Neuron (in vitro differentiated cells): ENCODE measurements at regions not wholly inside any gene's neighbourhood (a gene's known extent, or its start where the extent isn't known, plus 50 kb on each side); places are given as distances from the start of the nearest gene placed in this dataset.

Experiments
- H2AFZ ChIP-seq: one replicate; pipeline ENCODE4 v1.6.1; 2013; ENCODE audit warnings: low read depth, mild to moderate bottlenecking, inconsistent platforms, low read length, moderate library complexity
- H3K27me3 ChIP-seq: one replicate; pipeline ENCODE4 v1.6.1; 2013; ENCODE audit warnings: low read length; ENCODE audit not compliant: insufficient read depth
- H3K36me3 ChIP-seq: one replicate; pipeline ENCODE4 v1.6.1; 2013; ENCODE audit warnings: low read length; ENCODE audit not compliant: insufficient read depth
- H3K4me1 ChIP-seq: one replicate; pipeline ENCODE4 v1.6.1; 2013; ENCODE audit warnings: low read length; ENCODE audit not compliant: insufficient read depth
- H3K4me3 ChIP-seq: 2 replicates; pipeline ENCODE4 v1.5.1; 2013; ENCODE audit warnings: mild to moderate bottlenecking, low read length, moderate library complexity
- H3K9me3 ChIP-seq: one replicate; pipeline ENCODE4 v1.6.1; 2013; ENCODE audit warnings: low read length

DNA sequence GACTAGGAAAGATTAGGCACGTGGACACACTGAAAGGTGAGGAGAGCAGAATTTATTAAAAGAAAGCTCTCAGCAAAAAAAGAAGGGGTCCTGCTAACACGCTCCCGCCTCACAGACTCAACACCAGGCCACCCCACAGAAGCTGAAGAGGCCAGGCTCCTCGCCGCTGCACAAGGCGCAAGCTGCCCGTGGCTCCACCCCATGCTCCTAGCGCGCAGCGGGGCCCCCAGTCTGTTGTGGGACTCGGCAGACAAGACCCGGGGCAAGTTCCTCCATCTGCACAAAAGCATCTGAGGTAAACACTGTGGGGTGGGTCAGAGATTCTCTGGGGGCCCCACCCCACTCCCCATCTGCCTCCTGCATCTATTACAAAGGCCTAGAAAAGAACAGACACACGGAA lies 1462.4 kb downstream of the EFNB2 start:
- H3K4me1 ChIP-seq = peaks cover 6% of the 10 kb centered on the region
- no peak overlapping the region for H2AFZ ChIP-seq
- H3K9me3 ChIP-seq = no peaks in the 10 kb centered on the region
- no peak overlapping the region for H3K4me3 ChIP-seq
- H3K27me3 ChIP-seq = no peaks in the 10 kb centered on the region
- H3K36me3 ChIP-seq = no peaks in the 10 kb centered on the region

DNA sequence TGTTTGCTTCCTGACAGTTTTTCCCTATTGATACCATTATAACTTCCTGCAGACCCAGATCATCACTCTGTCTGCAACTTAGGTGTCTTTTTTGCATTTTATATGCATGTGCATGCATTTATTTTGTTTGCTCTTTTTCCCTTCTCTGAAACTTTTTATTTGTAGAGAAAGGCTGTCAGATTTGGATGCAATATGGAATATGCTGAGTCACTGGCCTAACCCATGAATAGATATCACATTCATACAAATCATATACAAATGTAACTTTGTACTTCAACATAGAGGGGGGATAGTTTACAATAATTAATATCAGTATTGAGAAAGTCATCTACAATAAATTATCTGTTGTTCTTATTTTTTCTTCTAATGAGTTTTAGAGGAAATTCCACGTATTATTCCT lies 1465.0 kb downstream of the EFNB2 start:
- Histone ChIP-seq H3K4me1 (peaks cover 6% of the 10 kb centered on the region), H2AFZ (no peak overlapping the region), H3K27me3 (no peaks in the 10 kb centered on the region), H3K36me3 (no peaks in the 10 kb centered on the region), H3K9me3 (no peaks in the 10 kb centered on the region), H3K4me3 (no peak overlapping the region)

DNA sequence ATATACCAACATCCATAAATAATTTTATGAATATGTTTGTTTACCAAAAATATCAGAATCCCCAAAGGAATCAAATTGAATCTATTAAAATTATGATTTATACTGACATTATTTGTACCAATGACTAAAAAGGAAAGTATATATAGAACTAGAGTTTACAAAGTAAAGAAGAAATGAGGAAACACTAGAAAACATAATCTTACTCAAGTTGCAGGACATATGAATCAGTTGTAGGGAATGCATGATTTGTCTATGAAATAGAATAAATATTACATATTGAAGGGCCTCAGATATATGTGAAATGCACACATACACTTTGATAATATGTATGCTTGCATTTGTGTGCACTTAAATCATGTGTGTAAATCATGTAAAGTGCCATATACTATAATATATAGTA lies 1466.4 kb downstream of the EFNB2 start:
- peaks cover under 1% of the 10 kb centered on the region for H3K9me3 ChIP-seq
- H2AFZ ChIP-seq = no peak overlapping the region
- H3K36me3 ChIP-seq = no peaks in the 10 kb centered on the region
- no peaks in the 10 kb centered on the region for H3K27me3 ChIP-seq
- no peak overlapping the region for H3K4me3 ChIP-seq
- H3K4me1 ChIP-seq = peaks cover 6% of the 10 kb centered on the region

DNA sequence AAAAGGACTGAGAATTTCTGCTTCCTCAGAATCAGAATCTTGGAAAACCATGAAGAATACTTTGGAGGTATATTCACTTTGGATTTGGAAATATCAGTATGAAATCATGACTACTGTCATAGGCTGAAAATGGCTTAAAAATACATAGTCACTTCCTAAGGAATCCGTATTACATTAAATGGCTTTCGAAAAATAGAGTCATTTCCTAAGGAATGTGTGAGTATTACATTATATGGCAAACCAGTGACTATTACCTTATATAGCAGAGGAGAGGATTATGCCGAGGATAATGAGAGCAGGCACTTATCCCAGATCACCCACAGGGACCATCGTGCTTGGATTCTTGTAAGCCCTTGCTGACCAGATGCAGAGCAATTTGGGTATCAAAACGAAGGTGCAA lies 1471.8 kb downstream of the EFNB2 start:
- H3K4me1 ChIP-seq = peaks cover 4% of the 10 kb centered on the region
- H2AFZ ChIP-seq = no peak overlapping the region
- H3K9me3 ChIP-seq = peaks cover 2% of the 10 kb centered on the region
- H3K27me3 ChIP-seq = no peaks in the 10 kb centered on the region
- H3K4me3 ChIP-seq = no peak overlapping the region
- H3K36me3 ChIP-seq = no peaks in the 10 kb centered on the region

DNA sequence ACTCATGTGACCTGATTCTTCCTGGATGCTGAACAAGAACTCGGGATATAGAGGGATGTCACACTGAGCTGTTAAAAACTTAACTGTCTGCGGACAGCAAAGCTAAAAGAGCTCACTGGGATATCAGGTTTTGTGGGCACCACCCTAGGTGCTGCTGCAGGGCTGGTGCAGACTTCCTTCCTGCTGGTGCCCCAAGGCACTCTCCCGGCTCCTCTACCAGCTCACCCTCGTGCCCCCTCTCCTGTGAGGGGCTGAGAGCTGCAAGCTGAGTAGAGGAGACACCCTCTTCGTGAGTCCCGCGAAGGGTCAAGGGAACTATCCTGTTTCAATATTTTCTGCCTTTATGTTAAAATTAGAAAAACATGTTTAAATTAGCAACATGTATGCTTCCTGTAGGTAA lies 1475.7 kb downstream of the EFNB2 start:
- no peak overlapping the region for H2AFZ ChIP-seq
- H3K36me3 ChIP-seq = no peaks in the 10 kb centered on the region
- H3K9me3 ChIP-seq = peaks cover 2% of the 10 kb centered on the region
- no peaks in the 10 kb centered on the region for H3K4me1 ChIP-seq
- no peak overlapping the region for H3K4me3 ChIP-seq
- no peaks in the 10 kb centered on the region for H3K27me3 ChIP-seq

DNA sequence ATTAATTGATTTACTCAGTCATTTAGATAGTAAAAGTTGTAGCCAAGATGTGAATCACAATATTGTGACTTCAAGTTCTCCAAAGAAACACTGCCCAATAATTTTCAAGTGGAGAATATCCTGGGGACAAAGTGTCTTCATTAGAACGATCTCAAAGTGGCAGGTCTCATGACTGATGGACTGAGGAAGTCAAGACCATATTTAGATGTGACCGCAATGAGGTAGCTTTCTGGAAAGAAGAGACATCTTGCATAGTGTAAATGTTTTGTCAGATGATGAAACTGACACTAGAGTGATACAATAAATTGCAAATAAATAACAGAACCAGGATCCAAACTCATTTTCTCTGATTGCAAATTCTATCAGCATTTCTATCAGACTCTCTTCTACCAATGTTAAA lies 1476.9 kb downstream of the EFNB2 start:
- Histone ChIP-seq H3K9me3 (no peaks in the 10 kb centered on the region), H3K4me3 (no peak overlapping the region), H3K36me3 (no peaks in the 10 kb centered on the region), H2AFZ (no peak overlapping the region), H3K27me3 (no peaks in the 10 kb centered on the region), H3K4me1 (no peaks in the 10 kb centered on the region)

DNA sequence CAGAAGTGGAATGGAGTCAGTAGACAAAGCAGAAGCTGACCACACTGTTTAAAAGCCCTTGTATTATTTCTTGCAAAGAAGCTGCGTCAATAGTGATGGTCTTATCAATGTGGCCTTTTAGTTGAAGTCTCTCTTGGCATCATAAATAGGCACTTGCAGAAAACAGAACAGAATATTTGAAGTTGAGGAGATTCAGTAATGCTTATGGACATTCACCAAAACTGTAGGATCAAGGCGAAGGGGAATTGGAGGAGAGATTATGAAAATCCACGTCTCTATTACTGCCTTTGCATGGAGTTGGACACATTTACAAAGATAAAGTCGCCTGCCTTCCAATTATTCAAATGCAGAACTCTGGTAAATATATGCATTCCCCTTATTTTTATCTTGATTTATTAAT lies 1482.8 kb downstream of the EFNB2 start:
- H3K9me3 ChIP-seq = no peaks in the 10 kb centered on the region
- H3K4me1 ChIP-seq = peaks cover 3% of the 10 kb centered on the region
- no peak overlapping the region for H3K4me3 ChIP-seq
- H2AFZ ChIP-seq = no peak overlapping the region
- no peaks in the 10 kb centered on the region for H3K27me3 ChIP-seq
- H3K36me3 ChIP-seq = no peaks in the 10 kb centered on the region

DNA sequence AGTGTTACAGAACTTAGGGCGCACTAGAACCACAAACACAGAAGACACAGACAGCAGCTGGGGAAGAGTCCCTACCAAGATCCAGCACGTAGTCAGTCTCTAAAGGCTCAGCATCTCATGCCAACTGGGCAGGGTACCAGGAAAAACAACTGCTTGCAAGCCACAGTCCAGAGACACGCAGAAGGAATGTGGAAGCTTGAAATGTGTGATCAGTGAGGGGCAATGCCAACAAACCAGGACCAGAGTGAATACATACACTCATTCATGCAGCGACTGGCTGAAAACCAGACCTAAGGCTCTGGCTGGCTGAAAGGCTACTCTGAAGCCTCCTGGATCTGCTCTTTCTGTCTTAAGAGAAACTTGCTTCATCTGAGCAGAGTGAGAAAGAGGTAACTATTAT lies 1484.8 kb downstream of the EFNB2 start:
- no peak overlapping the region for H2AFZ ChIP-seq
- no peaks in the 10 kb centered on the region for H3K36me3 ChIP-seq
- H3K27me3 ChIP-seq = no peaks in the 10 kb centered on the region
- peaks cover 3% of the 10 kb centered on the region for H3K4me1 ChIP-seq
- no peak overlapping the region for H3K4me3 ChIP-seq
- H3K9me3 ChIP-seq = no peaks in the 10 kb centered on the region

DNA sequence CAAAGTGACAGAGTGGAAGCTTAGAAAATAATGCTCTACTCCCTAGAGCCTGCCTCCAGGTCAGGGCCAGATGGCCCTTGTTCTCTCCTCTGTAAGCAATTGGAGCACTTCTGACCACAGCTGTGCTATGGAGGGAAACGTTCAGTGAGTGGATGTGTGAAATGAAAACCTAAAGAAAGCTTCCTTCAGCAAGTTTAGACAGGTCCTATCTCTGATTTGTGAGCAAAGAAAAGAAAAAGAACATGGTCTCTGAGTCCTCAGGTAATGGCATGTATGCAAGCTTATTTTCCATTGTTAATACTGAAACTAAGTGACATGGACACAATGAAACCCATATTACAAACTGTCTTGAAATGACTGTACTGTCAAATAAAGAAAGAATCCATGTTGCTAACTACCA lies 1486.8 kb downstream of the EFNB2 start:
- peaks cover 3% of the 10 kb centered on the region for H3K4me1 ChIP-seq
- no peaks in the 10 kb centered on the region for H3K36me3 ChIP-seq
- no peak overlapping the region for H2AFZ ChIP-seq
- no peaks in the 10 kb centered on the region for H3K27me3 ChIP-seq
- H3K9me3 ChIP-seq = no peaks in the 10 kb centered on the region
- no peak overlapping the region for H3K4me3 ChIP-seq

DNA sequence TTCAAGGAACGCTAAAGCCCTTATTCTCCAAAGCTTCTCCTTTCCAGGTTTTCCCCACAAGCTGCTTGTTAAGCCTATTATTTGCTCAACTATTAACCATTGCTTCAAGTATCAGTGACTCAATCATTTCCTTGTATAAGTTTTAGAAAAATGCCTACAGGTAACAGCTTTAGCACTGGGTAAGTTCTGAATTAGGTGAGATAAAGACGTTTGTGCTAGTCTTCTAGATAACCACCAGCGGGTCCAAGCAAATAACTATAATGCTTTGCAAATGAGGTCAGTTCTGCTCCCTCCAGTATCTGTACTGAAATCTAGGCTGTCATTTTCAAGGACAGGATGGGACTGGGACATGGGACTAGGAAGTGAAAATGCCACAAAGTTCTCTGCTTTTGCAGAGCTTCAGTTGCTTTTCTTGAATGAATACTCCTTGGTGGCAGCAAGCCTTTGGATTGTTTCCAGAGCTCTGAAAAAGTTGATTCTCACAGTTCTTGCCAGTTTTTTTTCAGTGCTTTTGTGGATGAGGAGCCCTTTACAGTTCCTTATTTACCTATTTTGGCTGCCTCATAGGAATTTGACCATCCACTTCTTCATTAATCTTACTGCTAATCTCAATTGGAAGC lies 1487.7 kb downstream of the EFNB2 start:
- Histone ChIP-seq H3K9me3 (no peaks in the 10 kb centered on the region), H3K27me3 (no peaks in the 10 kb centered on the region), H3K4me3 (no peak overlapping the region), H3K4me1 (peaks cover 3% of the 10 kb centered on the region), H2AFZ (no peak overlapping the region), H3K36me3 (no peaks in the 10 kb centered on the region)

DNA sequence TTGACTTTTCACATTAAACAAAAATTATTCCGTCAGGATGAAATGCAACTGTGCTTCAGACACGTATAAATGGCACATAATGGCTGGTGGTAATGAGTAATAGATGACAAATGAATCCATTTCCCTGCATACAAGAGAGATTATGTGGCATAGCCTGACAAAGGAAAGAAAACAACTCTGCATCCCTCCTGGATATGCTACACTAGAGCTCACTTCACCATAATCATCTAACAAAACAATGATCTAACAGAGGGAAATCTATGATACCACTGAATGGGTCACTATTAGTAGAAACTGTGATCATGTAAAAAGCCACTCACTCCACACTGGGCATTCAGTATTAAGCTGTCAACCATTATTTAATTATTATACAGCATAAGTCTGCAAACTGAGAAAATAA lies 1498.4 kb downstream of the EFNB2 start:
- Histone ChIP-seq H3K4me3 (no peak overlapping the region), H3K27me3 (no peaks in the 10 kb centered on the region), H3K36me3 (no peaks in the 10 kb centered on the region), H2AFZ (no peak overlapping the region), H3K9me3 (peaks cover 7% of the 10 kb centered on the region), H3K4me1 (no peaks in the 10 kb centered on the region)

DNA sequence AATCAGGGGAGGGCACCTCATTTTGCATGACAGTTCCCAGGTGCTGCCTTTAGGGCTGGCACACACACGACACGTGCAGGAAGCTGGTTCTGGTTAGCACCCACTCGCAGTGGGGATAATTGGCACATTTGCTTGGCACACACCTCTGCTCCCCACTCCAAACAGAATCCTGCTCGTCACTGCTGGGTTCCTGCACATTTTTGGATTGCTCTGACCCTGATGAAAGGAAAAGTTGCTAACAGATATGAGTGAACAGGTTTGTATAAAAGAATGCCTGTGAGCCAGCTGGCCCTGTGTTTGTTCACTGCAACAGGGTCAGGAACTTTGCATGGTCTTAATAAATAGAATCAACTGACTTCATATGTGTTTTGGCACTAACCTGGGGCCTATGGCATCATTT lies 1500.4 kb downstream of the EFNB2 start:
- Histone ChIP-seq H3K4me1 (no peaks in the 10 kb centered on the region), H3K4me3 (no peak overlapping the region), H3K36me3 (no peaks in the 10 kb centered on the region), H2AFZ (no peak overlapping the region), H3K9me3 (no peaks in the 10 kb centered on the region), H3K27me3 (no peaks in the 10 kb centered on the region)

DNA sequence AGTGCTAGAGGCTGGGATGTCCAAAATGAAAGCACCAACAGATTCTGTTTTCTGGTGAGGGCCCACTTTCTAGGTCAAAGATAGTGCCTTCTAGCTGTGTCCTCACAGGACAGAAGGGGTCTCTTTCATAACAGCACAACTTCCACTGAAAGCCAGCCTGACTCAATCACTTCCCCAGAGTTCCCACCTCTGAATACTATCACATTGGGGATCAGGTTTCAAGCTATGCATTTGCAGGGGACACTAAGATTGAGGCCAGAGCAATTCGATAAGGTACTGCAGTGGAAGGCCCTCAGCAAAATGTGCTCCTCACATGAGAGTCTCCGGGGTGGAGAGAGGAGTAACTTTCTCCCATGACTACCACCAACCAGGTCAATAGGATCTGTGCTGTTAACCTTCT lies 1501.5 kb downstream of the EFNB2 start:
- Histone ChIP-seq H3K36me3 (no peaks in the 10 kb centered on the region), H3K4me3 (no peak overlapping the region), H3K9me3 (no peaks in the 10 kb centered on the region), H3K27me3 (no peaks in the 10 kb centered on the region), H3K4me1 (peaks cover 2% of the 10 kb centered on the region), H2AFZ (no peak overlapping the region)

DNA sequence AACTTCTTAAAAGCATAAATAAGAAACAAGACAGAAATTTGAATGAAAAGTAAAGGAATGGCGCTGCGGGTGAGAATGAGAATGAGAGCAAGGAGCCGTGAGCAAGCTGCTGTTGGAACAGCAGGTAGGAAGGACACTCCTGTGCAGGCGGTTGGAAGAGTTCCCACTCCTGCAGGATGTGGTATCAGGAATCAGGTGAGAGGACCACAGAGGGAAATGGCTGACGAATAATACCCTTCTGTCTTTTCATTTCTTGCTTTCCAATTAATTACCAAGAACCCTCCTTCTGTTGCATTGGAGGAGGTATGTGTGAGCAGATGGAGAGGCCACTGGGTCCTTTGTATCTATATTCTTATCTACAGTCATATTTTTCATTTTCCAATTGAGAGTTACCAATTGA lies 1504.2 kb downstream of the EFNB2 start:
- Histone ChIP-seq H3K36me3 (no peaks in the 10 kb centered on the region), H3K27me3 (no peaks in the 10 kb centered on the region), H3K9me3 (no peaks in the 10 kb centered on the region), H2AFZ (no peak overlapping the region), H3K4me3 (no peak overlapping the region), H3K4me1 (peaks cover 3% of the 10 kb centered on the region)
